Ovary (tissue), 7 donors: ENCODE measurements at regions not wholly inside any gene's neighbourhood (a gene's known extent, or its start where the extent isn't known, plus 50 kb on each side); places are given as distances from the start of the nearest gene placed in this dataset.

Experiments
- DNase-seq, 5 donors: peaks; one replicate each; pipeline ENCODE4 v3.0.0-alpha.2; 2019 to 2020
- H3K27ac ChIP-seq, 2 donors: fragments of 200-600 bp; one replicate each; pipeline versions ENCODE4 v1.5.1 to v1.8.0; 2019 to 2022
- H3K27me3 ChIP-seq: fragments of 200-600 bp; one replicate; pipeline ENCODE4 v1.8.0; 2022
- H3K36me3 ChIP-seq: fragments of 200-600 bp; sonication (generic); one replicate; pipeline ENCODE4 v1.5.1; 2019
- H3K4me1 ChIP-seq: one replicate; pipeline ENCODE4 v1.8.1; 2013; ENCODE audit warnings: mild to moderate bottlenecking, moderate library complexity; ENCODE audit not compliant: insufficient read depth
- H3K4me3 ChIP-seq: fragments of 200-600 bp; sonication (generic); one replicate; pipeline ENCODE4 v1.5.1; 2017
- H3K9me3 ChIP-seq, 2 donors: fragments of 200-600 bp in 1 of 2; sonication (generic) in 1 of 2; one replicate each; pipeline versions ENCODE4 v1.5.1 to v1.8.1; 2013 to 2019; ENCODE audit warnings: mild to moderate bottlenecking in 1 of 2, moderate library complexity in 1 of 2
- CTCF ChIP-seq, 3 donors: fragments of 450-650 bp in 2 of 3; fragments of 200-600 bp in 1 of 3; IDR thresholded peaks; one replicate each; pipeline versions ENCODE4 v1.5.1 to v1.8.0; 2016 to 2022; ENCODE audit warnings: antibody characterized with exemption in 3 of 3, mild to moderate bottlenecking in 1 of 3
- EP300 ChIP-seq: sonication (generic); formaldehyde crosslinking; IDR thresholded peaks from one replicate; pipeline ENCODE4 v1.6.1; 2017; ENCODE audit warnings: antibody characterized with exemption
- POLR2A ChIP-seq: fragments of 450-650 bp; IDR thresholded peaks from one replicate; pipeline ENCODE4 v1.6.1; 2017; ENCODE audit warnings: antibody characterized with exemption, mild to moderate bottlenecking, moderate library complexity
- WGBS, 3 donors: extraction: QIAGEN DNeasy Blood & Tissue Kit in 1 of 3; methylation state at CpG; one replicate each; pipeline versions ENCODE4 v1.1.5 to v1.1.7; 2013 to 2017; 5-methylcytosine and 5-hydroxymethylcytosine counted together
- intact Hi-C, 4 donors: fragments of 100-400 bp; cut with DNase I; formaldehyde crosslinking; loops; one replicate each; pipeline versions ENCODE4 v1.11.0 to v1.15.1; 2022 to 2023
- donor health status: DM: no; HTN: no; CAD: no; lungs with moderate emphysema.
- donor health status: DM: no; HTN: no; CAD: no.
- donor health status: Bipolar disorder and iron deficiency.
- donor health status: DM: no; HTN: no; CAD: no.
- donor health status: DM: yes; HTN: yes; CAD: no.

- H3K36me3 ChIP-seq = no peaks in the 10 kb centered on the region
- TF ChIP-seq POLR2A (no peak), EP300 (no peak), CTCF (IDR thresholded peaks at IDR 0.05) (no peak)
- no peaks in the 10 kb centered on the region for H3K9me3 ChIP-seq
- intact Hi-C loops = no loop called here
- H3K27me3 ChIP-seq = no peaks in the 10 kb centered on the region
- H3K27ac ChIP-seq = no peak overlapping the region
- no peaks in the 10 kb centered on the region for H3K4me1 ChIP-seq
- 60 to 76% (median 67%) methylated on average over 3 of the region's 3 CpGs for WGBS, 3 donors
- H3K4me3 ChIP-seq = no peak overlapping the region
- DNase-seq = no peak
Measured at GRCh38 chr5:99775189-99775588, 760.0 kb upstream of the FAM174A start.

- intact Hi-C loops = no loop called here
- 24 to 34% (median 34%) methylated on average over 1 of the region's 1 CpG for WGBS, 3 donors
- no peak for TF ChIP-seq CTCF (IDR thresholded peaks at IDR 0.05)
- TF ChIP-seq POLR2A = no peak
- no peak for TF ChIP-seq EP300
- Histone ChIP-seq H3K9me3 (no peaks in the 10 kb centered on the region), H3K4me3 (no peak overlapping the region), H3K4me1 (no peaks in the 10 kb centered on the region), H3K27ac (no peak overlapping the region), H3K36me3 (no peaks in the 10 kb centered on the region), H3K27me3 (no peaks in the 10 kb centered on the region)
- no peak for DNase-seq
Measured at GRCh38 chr5:99773290-99773689, 761.9 kb upstream of the FAM174A start.

- intact Hi-C loops = no loop called here
- Histone ChIP-seq H3K4me1 (no peaks in the 10 kb centered on the region), H3K4me3 (no peak overlapping the region), H3K27me3 (no peaks in the 10 kb centered on the region), H3K36me3 (no peaks in the 10 kb centered on the region), H3K9me3 (no peaks in the 10 kb centered on the region), H3K27ac (no peak overlapping the region)
- TF ChIP-seq EP300 = no peak
- TF ChIP-seq CTCF (IDR thresholded peaks at IDR 0.05) = no peak
- no peak for TF ChIP-seq POLR2A
- 52 to 72% (median 56%) methylated on average over 1 of the region's 1 CpG for WGBS, 3 donors
- no peak for DNase-seq
Measured at GRCh38 chr5:99771296-99771695, 763.9 kb upstream of the FAM174A start.

GRCh38 chr5:99765011-99765410 is 770.2 kb upstream of the FAM174A start:
- 52 to 62% (median 53%) methylated on average over 3 of the region's 3 CpGs for WGBS, 3 donors
- no peak for TF ChIP-seq EP300
- TF ChIP-seq POLR2A = no peak
- no peak for TF ChIP-seq CTCF (IDR thresholded peaks at IDR 0.05)
- no peaks in the 10 kb centered on the region for H3K4me1 ChIP-seq
- no peak overlapping the region for H3K4me3 ChIP-seq
- DNase-seq = no peak
- H3K36me3 ChIP-seq = no peaks in the 10 kb centered on the region
- intact Hi-C loops = no loop called here
- no peaks in the 10 kb centered on the region for H3K27me3 ChIP-seq
- H3K9me3 ChIP-seq = no peaks in the 10 kb centered on the region
- H3K27ac ChIP-seq = no peak overlapping the region
